ENCODE measurements at regions not wholly inside any gene's neighbourhood (a gene's known extent, or its start where the extent isn't known, plus 50 kb on each side); places are given as distances from the start of the nearest gene placed in this dataset.

DNA sequence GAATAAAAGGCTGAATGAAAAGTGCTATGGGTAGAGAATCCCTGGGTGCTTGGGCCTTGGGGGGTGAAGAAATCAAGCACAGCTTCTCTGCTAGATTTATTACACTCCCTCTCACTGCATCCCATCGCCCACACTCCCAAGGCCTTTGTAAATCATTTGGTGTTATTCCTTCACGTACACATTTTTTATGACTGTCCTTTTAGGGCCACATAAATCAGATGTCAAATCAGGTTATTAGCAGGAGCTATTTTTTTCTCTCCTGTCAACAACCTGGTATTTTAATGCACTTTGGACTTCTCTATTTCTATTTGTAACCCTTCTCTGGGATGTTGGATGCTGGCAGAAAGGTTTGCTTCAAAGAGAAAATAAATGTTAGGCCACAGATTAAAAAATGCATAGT lies 408.8 kb downstream of the INSC start:
- no peak for TF ChIP-seq RELA (CRISPR knock-in tag; IDR thresholded peaks at IDR 0.05)
- TF ChIP-seq ZNF260 (CRISPR knock-in tag; IDR thresholded peaks at IDR 0.05; ENCODE audit: borderline replicate concordance, low read depth): no peak
- no peak for TF ChIP-seq MED13 (CRISPR knock-in tag; IDR thresholded peaks at IDR 0.05)
- no peak for TF ChIP-seq TGIF2 (CRISPR knock-in tag; IDR thresholded peaks at IDR 0.05)
- TF ChIP-seq, protein P1, sequence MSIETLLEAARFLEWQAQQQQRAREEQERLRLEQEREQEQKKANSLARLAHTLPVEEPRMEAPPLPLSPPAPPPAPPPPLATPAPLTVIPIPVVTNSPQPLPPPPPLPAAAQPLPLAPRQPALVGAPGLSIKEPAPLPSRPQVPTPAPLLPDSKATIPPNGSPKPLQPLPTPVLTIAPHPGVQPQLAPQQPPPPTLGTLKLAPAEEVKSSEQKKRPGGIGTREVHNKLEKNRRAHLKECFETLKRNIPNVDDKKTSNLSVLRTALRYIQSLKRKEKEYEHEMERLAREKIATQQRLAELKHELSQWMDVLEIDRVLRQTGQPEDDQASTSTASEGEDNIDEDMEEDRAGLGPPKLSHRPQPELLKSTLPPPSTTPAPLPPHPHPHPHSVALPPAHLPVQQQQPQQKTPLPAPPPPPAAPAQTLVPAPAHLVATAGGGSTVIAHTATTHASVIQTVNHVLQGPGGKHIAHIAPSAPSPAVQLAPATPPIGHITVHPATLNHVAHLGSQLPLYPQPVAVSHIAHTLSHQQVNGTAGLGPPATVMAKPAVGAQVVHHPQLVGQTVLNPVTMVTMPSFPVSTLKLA (IDR thresholded peaks at IDR 0.05): no peak
- TF ChIP-seq YY1 (IDR thresholded peaks at IDR 0.05; ENCODE audit: insufficient read depth, insufficient replicate concordance, low read depth, low read length): no peak
- no peak for TF ChIP-seq TAF1 (CRISPR knock-in tag; IDR thresholded peaks at IDR 0.05)
- no peak for TF ChIP-seq ZNF24 (IDR thresholded peaks at IDR 0.05)
- TF ChIP-seq ZNF780A (CRISPR knock-in tag; IDR thresholded peaks at IDR 0.05): no peak
- TF ChIP-seq RBM22 (optimal IDR thresholded peaks at IDR 0.05; ENCODE audit: low read length): no peak
- no peak for TF ChIP-seq FOXA1 (IDR thresholded peaks at IDR 0.05)
- TF ChIP-seq FOXA1 (CRISPR knock-in tag; IDR thresholded peaks at IDR 0.05): no peak
- TF ChIP-seq MED8 (CRISPR knock-in tag; IDR thresholded peaks at IDR 0.05; ENCODE audit: insufficient replicate concordance): no peak
- TF ChIP-seq REPIN1 (CRISPR knock-in tag; IDR thresholded peaks at IDR 0.05; ENCODE audit: borderline replicate concordance, low read depth): no peak
- no peak for TF ChIP-seq GABPA (IDR thresholded peaks at IDR 0.05; ENCODE audit: low read depth, low read length)
- TF ChIP-seq GABPA (CRISPR knock-in tag; IDR thresholded peaks at IDR 0.05; ENCODE audit: low read depth): no peak
